Ishikawa (cell line): ENCODE measurements at regions not wholly inside any gene's neighbourhood (a gene's known extent, or its start where the extent isn't known, plus 50 kb on each side); places are given as distances from the start of the nearest gene placed in this dataset.

Experiments
- CEBPB ChIP-seq: IDR thresholded peaks from 2 replicates; pipeline ENCODE4 v1.6.1; 2012
- EP300 ChIP-seq: IDR thresholded peaks from 2 replicates; pipeline ENCODE4 v1.6.1; 2012; ENCODE audit warnings: borderline replicate concordance
- FOXM1 ChIP-seq: IDR thresholded peaks from 2 replicates; pipeline ENCODE4 v1.6.1; 2012; ENCODE audit warnings: low read depth, borderline replicate concordance
- TEAD4 ChIP-seq: IDR thresholded peaks from 2 replicates; pipeline ENCODE4 v1.6.1; 2012
- YY1 ChIP-seq: IDR thresholded peaks from 2 replicates; pipeline ENCODE4 v1.6.1; 2012; ENCODE audit warnings: low read depth
- TF ChIP-seq, protein P1 (sequence below): IDR thresholded peaks from 2 replicates; pipeline ENCODE4 v1.6.1; 2012; ENCODE audit warnings: low read depth, mild to moderate bottlenecking

GRCh38 chr21:17987382-17988101 lies 168.4 kb upstream of the C21orf91 start:
- TF ChIP-seq TEAD4: no peak
- no peak for TF ChIP-seq EP300
- no peak for TF ChIP-seq FOXM1
- TF ChIP-seq, protein P1, sequence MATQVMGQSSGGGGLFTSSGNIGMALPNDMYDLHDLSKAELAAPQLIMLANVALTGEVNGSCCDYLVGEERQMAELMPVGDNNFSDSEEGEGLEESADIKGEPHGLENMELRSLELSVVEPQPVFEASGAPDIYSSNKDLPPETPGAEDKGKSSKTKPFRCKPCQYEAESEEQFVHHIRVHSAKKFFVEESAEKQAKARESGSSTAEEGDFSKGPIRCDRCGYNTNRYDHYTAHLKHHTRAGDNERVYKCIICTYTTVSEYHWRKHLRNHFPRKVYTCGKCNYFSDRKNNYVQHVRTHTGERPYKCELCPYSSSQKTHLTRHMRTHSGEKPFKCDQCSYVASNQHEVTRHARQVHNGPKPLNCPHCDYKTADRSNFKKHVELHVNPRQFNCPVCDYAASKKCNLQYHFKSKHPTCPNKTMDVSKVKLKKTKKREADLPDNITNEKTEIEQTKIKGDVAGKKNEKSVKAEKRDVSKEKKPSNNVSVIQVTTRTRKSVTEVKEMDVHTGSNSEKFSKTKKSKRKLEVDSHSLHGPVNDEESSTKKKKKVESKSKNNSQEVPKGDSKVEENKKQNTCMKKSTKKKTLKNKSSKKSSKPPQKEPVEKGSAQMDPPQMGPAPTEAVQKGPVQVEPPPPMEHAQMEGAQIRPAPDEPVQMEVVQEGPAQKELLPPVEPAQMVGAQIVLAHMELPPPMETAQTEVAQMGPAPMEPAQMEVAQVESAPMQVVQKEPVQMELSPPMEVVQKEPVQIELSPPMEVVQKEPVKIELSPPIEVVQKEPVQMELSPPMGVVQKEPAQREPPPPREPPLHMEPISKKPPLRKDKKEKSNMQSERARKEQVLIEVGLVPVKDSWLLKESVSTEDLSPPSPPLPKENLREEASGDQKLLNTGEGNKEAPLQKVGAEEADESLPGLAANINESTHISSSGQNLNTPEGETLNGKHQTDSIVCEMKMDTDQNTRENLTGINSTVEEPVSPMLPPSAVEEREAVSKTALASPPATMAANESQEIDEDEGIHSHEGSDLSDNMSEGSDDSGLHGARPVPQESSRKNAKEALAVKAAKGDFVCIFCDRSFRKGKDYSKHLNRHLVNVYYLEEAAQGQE: no peak
- no peak for TF ChIP-seq CEBPB
- no peak for TF ChIP-seq YY1
